ENCODE measurements at regions not wholly inside any gene's neighbourhood (a gene's known extent, or its start where the extent isn't known, plus 50 kb on each side); places are given as distances from the start of the nearest gene placed in this dataset.

DNA sequence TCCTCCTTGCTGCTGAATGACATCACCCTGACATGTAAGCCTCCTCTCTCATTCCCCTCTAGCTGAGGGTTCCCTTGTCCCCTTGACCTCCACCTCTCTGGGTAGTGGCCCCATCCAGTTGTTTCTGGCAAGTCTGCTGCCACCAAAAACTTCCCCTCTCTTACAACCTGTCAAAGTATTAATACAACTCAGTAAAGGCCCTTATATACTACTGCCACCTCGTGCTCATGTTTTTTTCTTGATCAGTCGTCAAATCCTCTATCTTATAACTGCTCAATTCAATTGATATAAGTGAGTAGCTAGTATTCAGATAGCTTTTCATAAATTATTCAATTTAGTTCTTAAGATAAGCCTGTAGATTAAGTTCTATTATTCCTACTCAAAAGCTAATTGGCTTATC lies 249.6 kb downstream of the MBNL1 start:
- TF ChIP-seq POLR2A (IDR thresholded peaks at IDR 0.05): no peak
- TF ChIP-seq, protein P1, sequence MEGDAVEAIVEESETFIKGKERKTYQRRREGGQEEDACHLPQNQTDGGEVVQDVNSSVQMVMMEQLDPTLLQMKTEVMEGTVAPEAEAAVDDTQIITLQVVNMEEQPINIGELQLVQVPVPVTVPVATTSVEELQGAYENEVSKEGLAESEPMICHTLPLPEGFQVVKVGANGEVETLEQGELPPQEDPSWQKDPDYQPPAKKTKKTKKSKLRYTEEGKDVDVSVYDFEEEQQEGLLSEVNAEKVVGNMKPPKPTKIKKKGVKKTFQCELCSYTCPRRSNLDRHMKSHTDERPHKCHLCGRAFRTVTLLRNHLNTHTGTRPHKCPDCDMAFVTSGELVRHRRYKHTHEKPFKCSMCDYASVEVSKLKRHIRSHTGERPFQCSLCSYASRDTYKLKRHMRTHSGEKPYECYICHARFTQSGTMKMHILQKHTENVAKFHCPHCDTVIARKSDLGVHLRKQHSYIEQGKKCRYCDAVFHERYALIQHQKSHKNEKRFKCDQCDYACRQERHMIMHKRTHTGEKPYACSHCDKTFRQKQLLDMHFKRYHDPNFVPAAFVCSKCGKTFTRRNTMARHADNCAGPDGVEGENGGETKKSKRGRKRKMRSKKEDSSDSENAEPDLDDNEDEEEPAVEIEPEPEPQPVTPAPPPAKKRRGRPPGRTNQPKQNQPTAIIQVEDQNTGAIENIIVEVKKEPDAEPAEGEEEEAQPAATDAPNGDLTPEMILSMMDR (IDR thresholded peaks at IDR 0.05): no peak
- no peak for TF ChIP-seq POLR2AphosphoS5 (IDR thresholded peaks at IDR 0.05)

All from upper lobe of left lung (tissue), 4 donors.